Esophagus muscularis mucosa (tissue), 4 donors: ENCODE measurements at regions not wholly inside any gene's neighbourhood (a gene's known extent, or its start where the extent isn't known, plus 50 kb on each side); places are given as distances from the start of the nearest gene placed in this dataset.

Experiments used
- DNase-seq: peaks from one replicate; pipeline ENCODE4 v3.0.0-alpha.2; 2017; ENCODE audit errors: extremely low spot score
- H3K27ac ChIP-seq, 4 donors: fragments of 200-600 bp; sonication (generic); replicated peaks in 1 of 4; 1 replicate in 3 of 4; 2 replicates in 1 of 4; pipeline ENCODE4 v1.5.1; 2016 to 2019; ENCODE audit warnings: mild to moderate bottlenecking in 1 of 4
- H3K27me3 ChIP-seq, 4 donors: fragments of 200-600 bp; sonication (generic); one replicate each; pipeline versions ENCODE4 v1.5.1 to v1.6.0; 2016 to 2019
- H3K36me3 ChIP-seq, 4 donors: fragments of 200-600 bp; sonication (generic); one replicate each; pipeline ENCODE4 v1.5.1; 2016 to 2019
- H3K4me1 ChIP-seq, 4 donors: fragments of 200-600 bp; sonication (generic); one replicate each; pipeline ENCODE4 v1.5.1; 2016 to 2019
- H3K4me3 ChIP-seq, 4 donors: fragments of 200-600 bp; sonication (generic); 1 replicate in 2 of 4; 2 replicates in 2 of 4; pipeline ENCODE4 v1.5.1; 2016 to 2019; ENCODE audit warnings: mild to moderate bottlenecking in 4 of 4, moderate library complexity in 1 of 4
- H3K9me3 ChIP-seq, 4 donors: fragments of 200-600 bp; sonication (generic); 1 replicate in 3 of 4; 2 replicates in 1 of 4; pipeline ENCODE4 v1.5.1; 2016 to 2019
- CTCF ChIP-seq, 3 experiments: fragments of 200-600 bp in 2 of 3; fragments of 450-650 bp in 1 of 3; sonication (generic) in 2 of 3; IDR thresholded peaks; one replicate each; pipeline ENCODE4 v1.5.1; 2017 to 2019; ENCODE audit warnings: antibody characterized with exemption in 3 of 3, mild to moderate bottlenecking in 2 of 3, moderate library complexity in 1 of 3
- EP300 ChIP-seq: sonication (generic); formaldehyde crosslinking; IDR thresholded peaks from one replicate; pipeline ENCODE4 v1.6.1; 2017; ENCODE audit warnings: antibody characterized with exemption
- POLR2A ChIP-seq: fragments of 450-650 bp; IDR thresholded peaks from one replicate; pipeline ENCODE4 v1.6.1; 2017; ENCODE audit warnings: antibody characterized with exemption, moderate library complexity, mild to moderate bottlenecking, low read depth
- POLR2AphosphoS5 ChIP-seq, 2 donors: sonication (generic); formaldehyde crosslinking; IDR thresholded peaks; one replicate each; pipeline ENCODE4 v1.6.1; 2017; ENCODE audit warnings: antibody characterized with exemption in 2 of 2
- WGBS: methylation state at CpG from one replicate; pipeline ENCODE4 v1.1.5; 2018; 5-methylcytosine and 5-hydroxymethylcytosine counted together
- intact Hi-C: fragments of 100-400 bp; cut with DNase I; formaldehyde crosslinking; loops from one replicate; pipeline ENCODE4 v1.15.1; 2023

- no peaks in the 10 kb centered on the region for H3K9me3 ChIP-seq
- H3K27ac ChIP-seq = no peak overlapping the region
- H3K4me1 ChIP-seq = no peaks in the 10 kb centered on the region
- DNase-seq = no peak
- TF ChIP-seq POLR2A (no peak), POLR2AphosphoS5 (IDR thresholded peaks at IDR 0.05) (no peak), CTCF (IDR thresholded peaks at IDR 0.05) (no peak), EP300 (no peak)
- no peaks in the 10 kb centered on the region for H3K36me3 ChIP-seq
- H3K27me3 ChIP-seq = peaks cover 0 to 20% (median 0%) of the 10 kb centered on the region in 4 donors
- no peak overlapping the region for H3K4me3 ChIP-seq
- intact Hi-C loops = no loop called here
- WGBS = 83% methylated on average over 3 of the region's 3 CpGs
These were observed 545.6 kb downstream of the AJAP1 start for GRCh38 chr1:5200006-5200405.

DNA sequence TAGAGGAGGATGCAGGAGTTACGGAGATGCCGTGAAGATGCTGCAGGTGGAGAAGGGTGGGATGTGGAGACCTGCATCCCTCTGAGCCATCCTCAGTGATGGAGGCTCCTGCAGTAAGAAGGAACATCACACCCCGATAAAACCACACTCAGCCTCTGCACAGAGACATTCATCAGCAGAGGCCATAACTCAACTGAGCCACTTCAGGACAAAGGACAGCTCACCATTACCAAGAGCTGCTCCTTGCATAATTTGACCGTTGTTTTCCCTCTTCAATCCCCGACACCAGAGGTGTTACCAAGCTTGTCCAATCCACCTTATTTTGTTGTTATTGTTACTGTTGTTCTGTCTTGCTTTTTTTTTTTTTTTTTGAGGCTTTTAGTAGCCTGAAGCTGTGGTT is 543.9 kb downstream of the AJAP1 start:
- no peak overlapping the region for H3K27ac ChIP-seq
- H3K4me3 ChIP-seq = no peak overlapping the region
- H3K36me3 ChIP-seq = no peaks in the 10 kb centered on the region
- no peak for TF ChIP-seq POLR2AphosphoS5 (IDR thresholded peaks at IDR 0.05)
- TF ChIP-seq POLR2A = no peak
- no peak for TF ChIP-seq EP300
- no peak for TF ChIP-seq CTCF (IDR thresholded peaks at IDR 0.05)
- no peak for DNase-seq
- intact Hi-C loops = no loop called here
- 68% methylated on average over 5 of the region's 5 CpGs for WGBS
- H3K27me3 ChIP-seq = peaks cover 0 to 20% (median 0%) of the 10 kb centered on the region in 4 donors
- H3K9me3 ChIP-seq = no peaks in the 10 kb centered on the region
- H3K4me1 ChIP-seq = no peaks in the 10 kb centered on the region

GRCh38 chr1:5191470-5191869 is 537.1 kb downstream of the AJAP1 start:
- DNase-seq = peak; percentile 68
- WGBS = 72% methylated on average over 6 of the region's 6 CpGs

GRCh38 chr1:5189384-5189783 is 535.0 kb downstream of the AJAP1 start:
- peak; percentile 86 for DNase-seq
- WGBS = 80% methylated on average over 4 of the region's 4 CpGs
- H3K27ac ChIP-seq = no peak overlapping the region
- no peaks in the 10 kb centered on the region for H3K9me3 ChIP-seq
- intact Hi-C loops = no loop called here
- no peak overlapping the region for H3K4me3 ChIP-seq
- no peaks in the 10 kb centered on the region for H3K4me1 ChIP-seq
- H3K27me3 ChIP-seq = peaks cover 0 to 13% (median 0%) of the 10 kb centered on the region in 4 donors
- H3K36me3 ChIP-seq = no peaks in the 10 kb centered on the region
- TF ChIP-seq EP300 (no peak), CTCF (IDR thresholded peaks at IDR 0.05) (no peak), POLR2A (no peak), POLR2AphosphoS5 (IDR thresholded peaks at IDR 0.05) (no peak)

More at GRCh38 chr1:5191470-5191869, 537.1 kb downstream of the AJAP1 start:
- H3K4me3 ChIP-seq = no peak overlapping the region
- no peaks in the 10 kb centered on the region for H3K4me1 ChIP-seq
- no peaks in the 10 kb centered on the region for H3K36me3 ChIP-seq
- H3K27me3 ChIP-seq = peaks cover 0 to 4% (median 0%) of the 10 kb centered on the region in 4 donors
- intact Hi-C loops = no loop called here
- no peaks in the 10 kb centered on the region for H3K9me3 ChIP-seq
- TF ChIP-seq CTCF (IDR thresholded peaks at IDR 0.05) = no peak
- TF ChIP-seq POLR2A = no peak
- TF ChIP-seq EP300 = no peak
- no peak for TF ChIP-seq POLR2AphosphoS5 (IDR thresholded peaks at IDR 0.05)
- no peak overlapping the region for H3K27ac ChIP-seq

DNA sequence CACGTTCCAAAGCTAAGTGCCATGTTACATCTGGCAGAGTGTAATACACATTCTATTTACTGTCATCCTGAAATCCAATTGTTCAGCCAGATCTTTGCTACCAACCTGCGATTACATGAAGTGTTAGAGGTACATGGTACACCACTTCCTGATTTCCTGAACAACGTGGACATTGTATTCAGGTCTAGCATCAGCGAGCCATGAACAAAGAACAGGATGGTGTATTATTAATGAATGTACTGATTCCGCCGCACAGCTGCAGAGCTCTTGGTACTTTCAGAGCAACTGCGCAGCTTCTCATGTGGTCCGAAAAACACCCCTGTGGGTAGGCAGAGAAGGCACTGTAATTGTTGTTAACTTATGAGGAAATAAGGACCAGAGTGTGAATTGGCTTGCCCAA is 511.4 kb downstream of the AJAP1 start:
- intact Hi-C loops = no loop called here
- TF ChIP-seq CTCF (IDR thresholded peaks at IDR 0.05) (no peak), EP300 (no peak), POLR2AphosphoS5 (IDR thresholded peaks at IDR 0.05) (no peak), POLR2A (no peak)
- Histone ChIP-seq H3K4me3 (no peak overlapping the region), H3K27ac (no peak overlapping the region), H3K9me3 (peaks cover 0 to 5% (median 2%) of the 10 kb centered on the region in 4 donors), H3K4me1 (no peaks in the 10 kb centered on the region), H3K36me3 (no peaks in the 10 kb centered on the region), H3K27me3 (peaks cover 0 to 27% (median 0%) of the 10 kb centered on the region in 4 donors)
- no peak for DNase-seq
- 78% methylated on average over 8 of the region's 8 CpGs for WGBS
